Prostate gland (tissue), 2 donors: ENCODE measurements at regions not wholly inside any gene's neighbourhood (a gene's known extent, or its start where the extent isn't known, plus 50 kb on each side); places are given as distances from the start of the nearest gene placed in this dataset.
"Not testable (repeated sequence)": the region's sequence is repeated elsewhere in the genome, so short reads cannot be mapped to it uniquely, and the experiment has no call there.

ENCODE experiments used
- DNase-seq: peaks from one replicate; pipeline ENCODE4 v3.0.0-alpha.2; 2019; ENCODE audit warnings: low spot score
- H3K27ac ChIP-seq, 2 donors: fragments of 200-600 bp; sonication (generic); 2 replicates each; pipeline ENCODE4 v1.5.1; 2017 to 2019
- H3K27me3 ChIP-seq: fragments of 200-600 bp; sonication (generic); replicated peaks from 2 replicates; pipeline ENCODE4 v1.5.1; 2019; ENCODE audit not compliant: insufficient read depth
- H3K36me3 ChIP-seq, 2 donors: fragments of 200-600 bp; sonication (generic); 1 replicate in 1 of 2; 2 replicates in 1 of 2; pipeline versions ENCODE4 v1.5.1 to v1.8.1; 2017 to 2019
- H3K4me1 ChIP-seq: fragments of 200-600 bp; sonication (generic); replicated peaks from 2 replicates; pipeline ENCODE4 v1.5.1; 2019
- H3K4me3 ChIP-seq, 2 donors: fragments of 200-600 bp; sonication (generic); 2 replicates each; pipeline ENCODE4 v1.5.1; 2017 to 2019
- H3K9me3 ChIP-seq: fragments of 200-600 bp; sonication (generic); 2 replicates; pipeline ENCODE4 v1.5.1; 2017
- CTCF ChIP-seq, 4 experiments: fragments of 200-600 bp in 2 of 4; fragments of 450-650 bp in 2 of 4; sonication (generic) in 2 of 4; IDR thresholded peaks; 1 replicate in 3 of 4; 2 replicates in 1 of 4; pipeline ENCODE4 v1.5.1; 2016 to 2019; ENCODE audit warnings: antibody characterized with exemption in 4 of 4, mild to moderate bottlenecking in 2 of 4, moderate library complexity in 2 of 4
- POLR2A ChIP-seq: fragments of 450-650 bp; IDR thresholded peaks from one replicate; pipeline ENCODE4 v1.6.1; 2016; ENCODE audit warnings: antibody characterized with exemption, mild to moderate bottlenecking
- POLR2AphosphoS5 ChIP-seq: sonication (generic); formaldehyde crosslinking; IDR thresholded peaks from one replicate; pipeline ENCODE4 v1.6.1; 2017; ENCODE audit warnings: antibody characterized with exemption
- WGBS: methylation state at CpG from one replicate; pipeline ENCODE4 v1.1.5; 2018; 5-methylcytosine and 5-hydroxymethylcytosine counted together
- intact Hi-C: fragments of 100-400 bp; cut with DNase I; formaldehyde crosslinking; loops from one replicate; pipeline ENCODE4 v1.14.2; 2022

- Histone ChIP-seq H3K36me3 (no peaks in the 10 kb centered on the region), H3K27ac (no peak overlapping the region), H3K4me3 (no peak overlapping the region), H3K27me3 (no peaks in the 10 kb centered on the region), H3K4me1 (no peaks in the 10 kb centered on the region), H3K9me3 (no peaks in the 10 kb centered on the region)
- 64% methylated on average over 3 of the region's 3 CpGs for WGBS
- no peak for DNase-seq
- TF ChIP-seq POLR2A = no peak
- TF ChIP-seq CTCF (IDR thresholded peaks at IDR 0.05) = no peak
- no peak for TF ChIP-seq POLR2AphosphoS5
- intact Hi-C loops = no loop called here
Measured at GRCh38 chr2:13666582-13667414, 950.1 kb downstream of the TRIB2 start.

- TF ChIP-seq POLR2AphosphoS5 (no peak), CTCF (IDR thresholded peaks at IDR 0.05) (no peak), POLR2A (no peak)
- no peaks in the 10 kb centered on the region for H3K36me3 ChIP-seq
- H3K27me3 ChIP-seq = no peaks in the 10 kb centered on the region
- H3K9me3 ChIP-seq = no peaks in the 10 kb centered on the region
- H3K4me3 ChIP-seq = no peak overlapping the region
- H3K4me1 ChIP-seq = no peaks in the 10 kb centered on the region
- no peak for DNase-seq
- no peak overlapping the region for H3K27ac ChIP-seq
- intact Hi-C loops = no loop called here
- WGBS = 96% methylated on average over 1 of the region's 1 CpG
Measured at GRCh38 chr2:13667415-13667757, 950.6 kb downstream of the TRIB2 start.

- no peaks in the 10 kb centered on the region for H3K9me3 ChIP-seq
- H3K27me3 ChIP-seq = no peaks in the 10 kb centered on the region
- no peak overlapping the region for H3K4me3 ChIP-seq
- no peak overlapping the region for H3K27ac ChIP-seq
- WGBS = 59% methylated on average over 3 of the region's 3 CpGs
- TF ChIP-seq POLR2A = no peak
- no peak for TF ChIP-seq POLR2AphosphoS5
- no peak for TF ChIP-seq CTCF (IDR thresholded peaks at IDR 0.05)
- intact Hi-C loops = no loop called here
- H3K36me3 ChIP-seq = no peaks in the 10 kb centered on the region
- DNase-seq = no peak
- no peaks in the 10 kb centered on the region for H3K4me1 ChIP-seq
Measured at GRCh38 chr2:13669607-13670006, 952.9 kb downstream of the TRIB2 start.

GRCh38 chr2:13673821-13674220 lies 957.1 kb downstream of the TRIB2 start:
- DNase-seq, H3K4me3 ChIP-seq: not testable (repeated sequence)

GRCh38 chr2:13676269-13676668 lies 956.2 kb upstream of the LRATD1 start:
- no peak for DNase-seq
- TF ChIP-seq CTCF (IDR thresholded peaks at IDR 0.05) (no peak), POLR2AphosphoS5 (no peak), POLR2A (no peak)
- Histone ChIP-seq H3K4me1 (no peaks in the 10 kb centered on the region), H3K36me3 (no peaks in the 10 kb centered on the region), H3K4me3 (no peak overlapping the region), H3K27ac (no peak overlapping the region), H3K9me3 (no peaks in the 10 kb centered on the region), H3K27me3 (no peaks in the 10 kb centered on the region)
- intact Hi-C loops = no loop called here
- 89% methylated on average over 2 of the region's 2 CpGs for WGBS

More at GRCh38 chr2:13673821-13674220, 957.1 kb downstream of the TRIB2 start:
- H3K4me1 ChIP-seq, intact Hi-C loops, H3K9me3 ChIP-seq, H3K27me3 ChIP-seq, H3K36me3 ChIP-seq, H3K27ac ChIP-seq: not testable (repeated sequence)
